GM12892 (cell line): ENCODE measurements at regions not wholly inside any gene's neighbourhood (a gene's known extent, or its start where the extent isn't known, plus 50 kb on each side); places are given as distances from the start of the nearest gene placed in this dataset.
A peak's percentile ranks its signal among the peaks of the same experiment; 100 is the strongest.

Experiments
- DNase-seq: peaks from one replicate; pipeline ENCODE4 v3.0.0; 2011; ENCODE audit not compliant: insufficient read length
- FAIRE-seq: peaks from 2 replicates; lab custom pipeline; 2011; peaks lifted over from hg19 to GRCh38; lab: Jason Lieb, UNC
- POLR2A ChIP-seq: IDR thresholded peaks from 2 replicates; pipeline ENCODE4 v1.6.1; 2011; ENCODE audit warnings: low read depth, low read length, control low read depth
- POLR2AphosphoS5 ChIP-seq: IDR thresholded peaks from 2 replicates; pipeline ENCODE4 v1.6.1; 2011; ENCODE audit warnings: low read depth, low read length, control low read depth
- TAF1 ChIP-seq: IDR thresholded peaks from 2 replicates; pipeline ENCODE4 v1.6.1; 2011; ENCODE audit warnings: low read depth, mild to moderate bottlenecking, control low read depth, low read length, borderline replicate concordance

- TF ChIP-seq TAF1 (no peak), POLR2A (no peak), POLR2AphosphoS5 (no peak)
- no peak for DNase-seq
- FAIRE-seq, result no peak
Measured at GRCh38 chr12:9349888-9350885, 142.0 kb upstream of the PZP start.

GRCh38 chr12:9348906-9349518, 140.8 kb upstream of the PZP start:
- TF ChIP-seq POLR2A (no peak), TAF1 (no peak)
- no peak for DNase-seq
- no peak for FAIRE-seq

DNA sequence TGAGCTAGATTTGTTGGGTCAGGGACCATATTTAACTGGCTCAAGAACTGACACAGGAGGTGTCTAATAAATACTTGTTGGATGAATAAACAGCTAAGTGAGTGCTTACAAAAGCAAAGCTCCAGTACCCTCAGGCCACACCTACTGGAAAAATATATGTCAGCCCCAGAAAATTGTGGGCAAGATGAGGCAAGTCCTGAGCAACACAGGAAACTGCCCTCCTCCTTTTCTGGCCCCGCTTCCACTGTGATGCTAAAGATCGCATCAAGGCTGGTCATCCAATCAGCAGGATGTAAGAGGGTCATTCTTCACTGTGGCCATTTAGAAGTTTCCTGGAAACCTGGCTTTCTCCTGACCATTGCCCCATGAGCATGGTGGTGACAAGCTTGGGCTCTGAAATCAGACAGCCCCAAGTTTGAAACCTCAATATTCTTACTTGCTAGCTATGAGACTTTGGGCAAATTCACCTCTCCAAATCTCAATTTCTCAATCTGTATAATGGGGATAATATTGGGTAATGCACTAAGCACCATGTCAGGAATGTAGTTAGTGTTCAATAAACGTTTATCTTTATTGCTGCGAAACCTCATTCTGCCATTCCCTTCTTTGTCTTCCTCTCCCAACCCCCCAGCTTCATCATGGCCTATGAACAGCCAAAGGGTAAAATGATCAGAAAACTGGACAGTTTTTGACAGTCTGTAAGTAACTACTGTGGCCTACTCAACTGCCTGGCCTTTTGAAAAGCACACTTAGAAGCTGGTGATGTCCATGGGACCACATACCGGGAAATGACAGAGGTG, 139.3 kb upstream of the PZP start:
- FAIRE-seq (no peak), DNase-seq (no peak)
- TF ChIP-seq POLR2AphosphoS5 (no peak), TAF1 (no peak), POLR2A (no peak)

DNA sequence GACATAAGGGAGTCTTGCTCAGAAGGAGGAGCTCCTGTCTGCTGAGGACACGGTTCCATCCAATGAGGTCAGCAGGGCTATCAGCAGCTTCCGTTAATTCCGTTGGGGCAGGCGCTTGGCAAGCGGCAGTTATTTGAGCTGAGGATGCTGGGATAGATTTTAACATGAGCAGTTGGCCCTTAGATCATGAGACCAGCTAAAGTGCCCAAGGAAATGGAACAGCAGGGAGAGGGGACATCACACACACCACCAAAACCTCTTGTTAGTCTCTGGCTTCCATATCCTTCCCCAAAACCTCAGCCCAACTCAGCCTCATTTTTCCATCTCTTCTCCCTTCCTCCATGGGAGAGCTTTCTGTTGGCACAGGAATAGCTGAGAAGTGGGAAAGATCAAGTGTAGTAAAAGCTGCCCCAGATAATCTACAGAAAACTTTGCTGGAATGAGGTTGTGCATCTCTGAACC, 138.7 kb upstream of the PZP start:
- FAIRE-seq, result peak; percentile 33
- DNase-seq, result no peak
- TF ChIP-seq TAF1 (no peak), POLR2A (no peak), POLR2AphosphoS5 (no peak)

DNA sequence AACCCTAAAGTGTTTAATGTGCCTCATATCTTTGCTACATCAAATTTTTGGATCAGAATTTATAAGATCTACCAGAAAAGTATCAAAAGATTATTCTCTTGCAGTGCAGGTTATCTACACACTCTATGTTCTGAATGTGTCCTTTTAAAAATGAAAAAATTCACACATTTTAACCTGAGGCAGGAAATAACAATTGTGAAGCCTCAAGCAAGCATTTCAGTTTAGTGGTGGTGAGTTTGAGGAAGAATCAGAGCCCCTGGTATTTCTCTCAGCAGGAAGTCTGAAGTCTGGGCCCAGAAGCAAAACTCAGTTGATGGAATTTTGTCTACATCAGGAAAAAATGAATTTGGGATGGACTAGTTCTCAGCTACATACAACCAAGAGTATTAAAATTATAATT, 137.0 kb upstream of the PZP start:
- FAIRE-seq (no peak), DNase-seq (no peak)
- TF ChIP-seq TAF1 (no peak), POLR2AphosphoS5 (no peak), POLR2A (no peak)

- TF ChIP-seq POLR2A, result no peak
- no peak for TF ChIP-seq POLR2AphosphoS5
- TF ChIP-seq TAF1, result no peak
- FAIRE-seq (no peak), DNase-seq (no peak)
Measured at GRCh38 chr12:9344541-9344940, 136.3 kb upstream of the PZP start.

GRCh38 chr12:9343731-9344130, 135.5 kb upstream of the PZP start:
- no peak for FAIRE-seq
- TF ChIP-seq POLR2AphosphoS5 (no peak), POLR2A (no peak), TAF1 (no peak)
- no peak for DNase-seq

DNA sequence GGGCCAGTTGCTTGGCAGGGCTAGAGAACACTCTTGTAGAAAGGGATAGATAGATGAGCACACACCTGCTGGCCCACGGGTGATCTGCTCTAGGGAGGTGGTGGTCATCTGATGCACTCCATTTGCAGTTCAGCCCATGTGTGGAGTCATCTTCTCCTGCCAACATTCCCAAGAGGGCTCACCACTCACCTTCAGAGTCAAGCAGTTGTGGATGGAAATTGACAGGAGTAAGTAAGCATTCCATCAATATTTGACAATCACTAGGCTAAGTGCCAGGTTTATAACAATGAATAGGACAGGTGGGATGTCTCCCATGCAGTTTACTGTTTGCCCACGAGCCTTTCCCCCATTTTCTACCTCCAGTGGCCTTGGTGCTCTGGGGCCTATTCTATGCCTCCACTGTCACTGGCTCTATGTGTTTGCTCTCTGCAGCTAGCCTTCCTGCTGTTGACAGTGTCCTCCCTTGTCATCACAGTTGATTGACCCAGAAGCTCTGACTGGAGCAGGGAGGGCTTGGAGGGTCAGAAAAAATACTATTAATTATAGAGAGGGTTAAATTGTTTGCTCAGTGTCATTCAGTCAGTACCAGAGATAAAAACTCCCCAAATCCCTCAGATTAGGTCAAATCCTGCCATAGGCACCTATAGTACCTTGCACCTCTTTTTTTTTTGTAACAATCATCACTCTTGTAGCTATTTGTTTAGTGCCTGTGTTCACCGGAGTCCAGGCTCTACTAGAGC, 134.6 kb upstream of the PZP start:
- TF ChIP-seq POLR2A (no peak), TAF1 (no peak), POLR2AphosphoS5 (no peak)
- FAIRE-seq (no peak), DNase-seq (no peak)

- FAIRE-seq (no peak), DNase-seq (no peak)
- TF ChIP-seq POLR2AphosphoS5 (no peak), POLR2A (no peak), TAF1 (no peak)
Measured at GRCh38 chr12:9341260-9341585, 133.0 kb upstream of the PZP start.

GRCh38 chr12:9340422-9341259, 132.4 kb upstream of the PZP start:
- no peak for TF ChIP-seq POLR2AphosphoS5
- DNase-seq (no peak), FAIRE-seq (no peak)
